ENCODE measurements at regions not wholly inside any gene's neighbourhood (a gene's known extent, or its start where the extent isn't known, plus 50 kb on each side); places are given as distances from the start of the nearest gene placed in this dataset.

- TF ChIP-seq CTCF (conservative IDR thresholded peaks at IDR 0.05; ENCODE audit: low read length): no peak
- TF ChIP-seq EZH2phosphoT487 (IDR thresholded peaks at IDR 0.05; ENCODE audit: borderline replicate concordance): no peak
These were observed 83.1 kb upstream of the LYZL1 start for GRCh38 chr10:29205787-29206186.

Data from Loucy (cell line).